K562 (cell line): ENCODE measurements at regions not wholly inside any gene's neighbourhood (a gene's known extent, or its start where the extent isn't known, plus 50 kb on each side); places are given as distances from the start of the nearest gene placed in this dataset.

Experiments used
- ATAC-seq: fragments of 200-7000 bp; cut with Tn5 transposase; 3 replicates; pipeline ENCODE4 v1.9.1; 2020; ENCODE audit warnings: moderate library complexity
- BruUV-seq: library from RNA; stranded (reverse); fragments of 400-500 nt; replicated peaks from 2 replicates; lab custom pipeline; 2021; lab: Mats Ljungman, UMichigan
- CTCF ChIA-PET: fragments of 300-600 bp; formaldehyde crosslinking; extraction: SDS; loops from one replicate; lab custom pipeline; 2021; ENCODE audit warnings: low intra/inter-chr PET ratio; lab: Yijun Ruan, JAX
- POLR2A ChIA-PET: fragments of 300-600, 350-650 bp; sonication (Branson Sonifier 250); formaldehyde crosslinking; extraction: SDS; loops from one replicate; lab custom pipeline; 2021; ENCODE audit warnings: antibody characterized with exemption, inconsistent platforms; lab: Yijun Ruan, JAX
- DNase-seq, 4 experiments: peaks; one replicate each; pipeline versions ENCODE4 v3.0.0 to v3.0.0-alpha.2; 2011 to 2018; ENCODE audit warnings: low spot score in 3 of 4, mixed read lengths in 3 of 4; ENCODE audit errors: extremely low read depth in 1 of 4
- FAIRE-seq: peaks from 2 replicates; lab custom pipeline; 2011; peaks lifted over from hg19 to GRCh38; lab: Jason Lieb, UNC
- H2AFZ ChIP-seq: 2 replicates; pipeline ENCODE4 v1.6.0; 2011; ENCODE audit warnings: low read depth, low read length, control low read depth, inconsistent platforms
- H3K27ac ChIP-seq: fragments of 200-600 bp; 3 replicates; pipeline ENCODE4 v1.8.0; 2011; ENCODE audit warnings: low read depth, mild to moderate bottlenecking, control low read depth, inconsistent platforms, low read length, moderate library complexity, mixed read lengths; ENCODE audit errors: extremely low read depth
- H3K27me3 ChIP-seq, 2 experiments: fragments of 300-600 bp in 1 of 2; 2 replicates in 1 of 2; 3 replicates in 1 of 2; pipeline versions ENCODE4 v1.6.0 to v1.8.0; 2011; ENCODE audit warnings: inconsistent platforms in 2 of 2, low read length in 2 of 2, mild to moderate bottlenecking in 1 of 2, mixed read lengths in 1 of 2, moderate library complexity in 1 of 2; ENCODE audit not compliant: control insufficient read depth in 2 of 2, insufficient read depth in 2 of 2
- H3K36me3 ChIP-seq: fragments of 300-600 bp; 3 replicates; pipeline ENCODE4 v1.8.0; 2011; ENCODE audit warnings: mild to moderate bottlenecking, low read length, inconsistent platforms; ENCODE audit not compliant: control insufficient read depth, insufficient read depth
- H3K4me1 ChIP-seq, 2 experiments: fragments of 200-600 bp in 1 of 2; replicated peaks in 1 of 2; 2 replicates in 1 of 2; 3 replicates in 1 of 2; pipeline versions ENCODE4 v1.5.1 to v1.8.0; 2011; ENCODE audit warnings: inconsistent platforms in 2 of 2, low read length in 2 of 2, mild to moderate bottlenecking in 1 of 2, mixed read lengths in 1 of 2, moderate library complexity in 1 of 2; ENCODE audit not compliant: control insufficient read depth in 2 of 2, insufficient read depth in 2 of 2
- H3K4me2 ChIP-seq: 2 replicates; pipeline ENCODE4 v1.6.1; 2011; ENCODE audit warnings: low read length, control low read depth, inconsistent platforms, mixed read lengths; ENCODE audit not compliant: insufficient read depth
- H3K4me3 ChIP-seq: fragments of 200-600 bp; sonication (generic), shearing (Covaris generic); 2 replicates; pipeline ENCODE4 v1.5.1; 2016; ENCODE audit warnings: control low read depth, inconsistent platforms
- H3K79me2 ChIP-seq: fragments of 200-600 bp; 3 replicates; pipeline ENCODE4 v1.8.0; 2011; ENCODE audit warnings: low read length, inconsistent platforms; ENCODE audit not compliant: control insufficient read depth, insufficient read depth
- H3K9ac ChIP-seq, 2 experiments: 2 replicates each; pipeline versions ENCODE4 v1.6.0 to v1.6.1; 2011; ENCODE audit warnings: low read depth in 2 of 2, low read length in 2 of 2, control low read depth in 1 of 2, inconsistent platforms in 1 of 2, mild to moderate bottlenecking in 1 of 2, mixed read lengths in 1 of 2; ENCODE audit not compliant: insufficient read depth in 1 of 2
- H3K9me1 ChIP-seq: one replicate; pipeline ENCODE4 v1.6.0; 2011; ENCODE audit warnings: inconsistent platforms, mild to moderate bottlenecking, low read length, moderate library complexity; ENCODE audit not compliant: control insufficient read depth, insufficient read depth
- H3K9me3 ChIP-seq: replicated peaks from 2 replicates; pipeline ENCODE4 v1.5.1; 2011; ENCODE audit warnings: low read depth, low read length, inconsistent platforms; ENCODE audit not compliant: control insufficient read depth, insufficient read depth
- H4K20me1 ChIP-seq: replicated peaks from 2 replicates; pipeline ENCODE4 v1.6.1; 2011; ENCODE audit warnings: low read length, inconsistent platforms, mixed read lengths; ENCODE audit not compliant: control insufficient read depth, insufficient read depth
- ERF ChIP-seq: fragments of 450-650 bp; formaldehyde crosslinking; IDR thresholded peaks from 2 replicates; pipeline ENCODE4 v1.4.0; 2020; ENCODE audit warnings: mild to moderate bottlenecking, mixed read lengths
- HDAC8 ChIP-seq: fragments of 450-650 bp; IDR thresholded peaks from 2 replicates; pipeline ENCODE4 v1.6.1; 2016; ENCODE audit warnings: mild to moderate bottlenecking, missing genetic modification characterization, moderate library complexity, missing compliant biosample characterization
- MTF1 ChIP-seq: fragments of 250-450 bp; sonication (Bioruptor Pico); IDR thresholded peaks from 2 replicates; pipeline ENCODE4 v1.9.0; 2021; ENCODE audit warnings: moderate library complexity, mild to moderate bottlenecking, inconsistent platforms, borderline replicate concordance
- MXI1 ChIP-seq: IDR thresholded peaks from 2 replicates; pipeline ENCODE4 v1.6.1; 2011; ENCODE audit warnings: low read depth, mild to moderate bottlenecking, improper control_type of control experiment, low read length
- TAF15 ChIP-seq: fragments of 200-400 bp; formaldehyde crosslinking; IDR thresholded peaks from 2 replicates; pipeline ENCODE4 v1.6.1; 2017; ENCODE audit warnings: mild to moderate bottlenecking, low read depth, low read length, moderate library complexity
- WGBS: fragments of 100-300 bp; shearing (Covaris generic); methylation state at CpG from one replicate; pipeline ENCODE4 v1.1.6; 2016; ENCODE audit warnings: low coverage, mixed read lengths; ENCODE audit not compliant: insufficient coverage; ENCODE audit errors: missing lambda C conversion rate; 5-methylcytosine and 5-hydroxymethylcytosine counted together
- in situ Hi-C: fragments of 300-500 bp; cut with MboI; formaldehyde crosslinking; loops from 4 replicates; pipeline ENCODE4 v1.15.0; 2018; ENCODE audit warnings: inconsistent platforms, mixed read lengths
- intact Hi-C: fragments of 100-400 bp; cut with micrococcal nuclease; formaldehyde crosslinking; loops from 2 replicates; pipeline ENCODE4 v1.14.2; 2022
- TF ChIP-seq, protein P1 (sequence below): fragments of 250-450 bp; sonication (Bioruptor Pico); IDR thresholded peaks from 2 replicates; pipeline ENCODE4 v1.5.0; 2020; ENCODE audit warnings: mild to moderate bottlenecking, borderline replicate concordance
- TF ChIP-seq, protein P2 (sequence below), 2 experiments: fragments of 450-650 bp in 1 of 2; sonication (generic) in 1 of 2; formaldehyde crosslinking in 1 of 2; IDR thresholded peaks in 1 of 2; conservative IDR thresholded peaks in 1 of 2; 2 replicates each; pipeline versions ENCODE4 v1.6.1 to v1.8.1; 2016 to 2023; ENCODE audit warnings: mild to moderate bottlenecking in 2 of 2, moderate library complexity in 2 of 2, inconsistent platforms in 1 of 2, missing genetic modification reagents in 1 of 2
- TF ChIP-seq, protein P3 (sequence below): sonication (generic); IDR thresholded peaks from 2 replicates; pipeline ENCODE4 v1.6.1; 2016

DNA sequence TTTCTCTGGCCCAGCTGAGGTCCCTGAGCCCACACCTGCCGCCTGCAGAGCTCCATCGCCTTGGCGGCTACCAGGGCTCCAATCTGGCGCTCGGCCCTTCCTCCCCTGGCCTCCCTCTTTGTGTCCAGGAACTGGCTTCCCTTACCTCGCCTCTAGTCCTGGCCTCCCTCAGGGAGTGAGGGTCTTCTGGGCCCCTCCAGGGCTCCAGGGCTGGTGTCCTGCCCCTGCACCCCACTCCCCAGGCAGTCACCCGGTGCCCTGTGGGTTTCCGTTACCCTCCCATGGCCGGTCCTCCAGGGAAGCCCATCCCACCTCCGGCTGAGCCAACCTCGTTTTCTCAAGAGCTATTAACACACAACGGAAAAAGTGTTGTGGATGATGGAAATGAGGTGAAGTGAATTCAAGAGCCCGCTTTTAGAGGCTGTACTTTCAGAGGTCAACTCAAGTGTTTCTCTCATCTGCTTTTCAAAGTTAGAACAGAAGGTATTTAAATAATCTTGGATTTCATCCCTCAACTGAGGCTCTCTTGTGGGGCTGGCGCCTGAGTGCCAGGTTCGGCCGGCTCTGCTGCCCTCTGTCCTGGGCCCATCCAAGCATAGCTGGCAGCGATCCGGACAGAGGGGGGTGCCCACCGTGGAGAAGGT, 131.9 kb downstream of the ASB1 start:
- H3K9me3 ChIP-seq: no peaks in the 10 kb centered on the region
- no TSS peak for BruUV-seq
- H2AFZ ChIP-seq: no peak overlapping the region
- FAIRE-seq (no peak), ATAC-seq (no peak), DNase-seq (no peak)
- H3K4me3 ChIP-seq: no peak overlapping the region
- CTCF ChIA-PET: no interaction called here
- 0 out of 2 replicates have a peak, but pooled peaks cover 4% of the 10 kb centered on the region for H4K20me1 ChIP-seq
- H3K27me3 ChIP-seq: peaks cover 3 to 69% of the 10 kb centered on the region in 2 experiments; a peak in 4 of 5 replicates
- WGBS: 0% methylated on average over 17 of the region's 19 CpGs
- peaks cover 0 to 3% of the 10 kb centered on the region in 2 experiments; a peak in 1 of 5 replicates for H3K4me1 ChIP-seq
- no peak overlapping the region for H3K9ac ChIP-seq
- POLR2A ChIA-PET: no interaction called here
- TF ChIP-seq HDAC8 (tag) (no peak), MXI1 (no peak), ERF (CRISPR knock-in tag) (no peak), MTF1 (no peak), TAF15 (no peak)
- TF ChIP-seq, protein P1, sequence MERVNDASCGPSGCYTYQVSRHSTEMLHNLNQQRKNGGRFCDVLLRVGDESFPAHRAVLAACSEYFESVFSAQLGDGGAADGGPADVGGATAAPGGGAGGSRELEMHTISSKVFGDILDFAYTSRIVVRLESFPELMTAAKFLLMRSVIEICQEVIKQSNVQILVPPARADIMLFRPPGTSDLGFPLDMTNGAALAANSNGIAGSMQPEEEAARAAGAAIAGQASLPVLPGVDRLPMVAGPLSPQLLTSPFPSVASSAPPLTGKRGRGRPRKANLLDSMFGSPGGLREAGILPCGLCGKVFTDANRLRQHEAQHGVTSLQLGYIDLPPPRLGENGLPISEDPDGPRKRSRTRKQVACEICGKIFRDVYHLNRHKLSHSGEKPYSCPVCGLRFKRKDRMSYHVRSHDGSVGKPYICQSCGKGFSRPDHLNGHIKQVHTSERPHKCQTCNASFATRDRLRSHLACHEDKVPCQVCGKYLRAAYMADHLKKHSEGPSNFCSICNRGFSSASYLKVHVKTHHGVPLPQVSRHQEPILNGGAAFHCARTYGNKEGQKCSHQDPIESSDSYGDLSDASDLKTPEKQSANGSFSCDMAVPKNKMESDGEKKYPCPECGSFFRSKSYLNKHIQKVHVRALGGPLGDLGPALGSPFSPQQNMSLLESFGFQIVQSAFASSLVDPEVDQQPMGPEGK: no peak
- TF ChIP-seq, protein P2, sequence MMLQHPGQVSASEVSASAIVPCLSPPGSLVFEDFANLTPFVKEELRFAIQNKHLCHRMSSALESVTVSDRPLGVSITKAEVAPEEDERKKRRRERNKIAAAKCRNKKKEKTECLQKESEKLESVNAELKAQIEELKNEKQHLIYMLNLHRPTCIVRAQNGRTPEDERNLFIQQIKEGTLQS (IDR thresholded peaks at IDR 0.05): no peak
- TF ChIP-seq, protein P2 (CRISPR knock-in tag; conservative IDR thresholded peaks at IDR 0.05): no peak
- TF ChIP-seq, protein P3, sequence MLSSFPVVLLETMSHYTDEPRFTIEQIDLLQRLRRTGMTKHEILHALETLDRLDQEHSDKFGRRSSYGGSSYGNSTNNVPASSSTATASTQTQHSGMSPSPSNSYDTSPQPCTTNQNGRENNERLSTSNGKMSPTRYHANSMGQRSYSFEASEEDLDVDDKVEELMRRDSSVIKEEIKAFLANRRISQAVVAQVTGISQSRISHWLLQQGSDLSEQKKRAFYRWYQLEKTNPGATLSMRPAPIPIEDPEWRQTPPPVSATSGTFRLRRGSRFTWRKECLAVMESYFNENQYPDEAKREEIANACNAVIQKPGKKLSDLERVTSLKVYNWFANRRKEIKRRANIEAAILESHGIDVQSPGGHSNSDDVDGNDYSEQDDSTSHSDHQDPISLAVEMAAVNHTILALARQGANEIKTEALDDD: no peak
- no peak overlapping the region for H3K4me2 ChIP-seq
- no peaks in the 10 kb centered on the region for H3K79me2 ChIP-seq
- in situ Hi-C loops (no loop called here), intact Hi-C loops (no loop called here)
- no peak overlapping the region for H3K27ac ChIP-seq
- no peaks in the 10 kb centered on the region for H3K9me1 ChIP-seq
- no peaks in the 10 kb centered on the region for H3K36me3 ChIP-seq
